HepG2 (cell line): ENCODE measurements at regions not wholly inside any gene's neighbourhood (a gene's known extent, or its start where the extent isn't known, plus 50 kb on each side); places are given as distances from the start of the nearest gene placed in this dataset.

ENCODE experiments used
- ATAC-seq: fragments of 200-7000 bp; cut with Tn5 transposase; 3 replicates; pipeline ENCODE4 v1.9.1; 2020; ENCODE audit warnings: mild to moderate bottlenecking, moderate library complexity
- BruUV-seq: library from RNA; stranded (reverse); fragments of 400-500 nt; replicated peaks from 2 replicates; lab custom pipeline; 2021; lab: Mats Ljungman, UMichigan
- CTCF ChIA-PET: fragments of 300-600 bp; formaldehyde crosslinking; extraction: SDS; loops from one replicate; lab custom pipeline; 2021; ENCODE audit warnings: low total read pairs, inconsistent platforms, low intra/inter-chr PET ratio; lab: Yijun Ruan, JAX
- POLR2A ChIA-PET: fragments of 350-600 bp; sonication (Branson Sonifier 250); formaldehyde crosslinking; loops from one replicate; lab custom pipeline; 2020; ENCODE audit warnings: antibody characterized with exemption, inconsistent platforms; lab: Yijun Ruan, JAX
- DNase-seq: peaks from one replicate; pipeline ENCODE4 v3.0.0-alpha.2; 2015; ENCODE audit warnings: low spot score
- FAIRE-seq: peaks from 3 replicates; lab custom pipeline; 2011; peaks lifted over from hg19 to GRCh38; lab: Jason Lieb, UNC
- H2AFZ ChIP-seq: one replicate; pipeline ENCODE4 v1.6.1; 2011; ENCODE audit warnings: low read length, inconsistent platforms
- H3K27ac ChIP-seq: fragments of 300-600 bp; 3 replicates; pipeline ENCODE4 v1.8.0; 2011; ENCODE audit warnings: mixed run types, mild to moderate bottlenecking, mixed read lengths, low read length, inconsistent platforms; ENCODE audit not compliant: insufficient read depth; ENCODE audit errors: extremely low read length
- H3K27me3 ChIP-seq, 2 experiments: fragments of 200-600 bp in 1 of 2; 2 replicates in 1 of 2; 3 replicates in 1 of 2; pipeline versions ENCODE4 v1.6.0 to v1.8.0; 2011; ENCODE audit warnings: low read length in 2 of 2, mild to moderate bottlenecking in 2 of 2, moderate library complexity in 2 of 2, inconsistent platforms in 1 of 2; ENCODE audit not compliant: insufficient read depth in 2 of 2, control insufficient read depth in 1 of 2
- H3K36me3 ChIP-seq, 2 experiments: fragments of 200-600 bp in 1 of 2; replicated peaks in 1 of 2; 2 replicates in 1 of 2; 3 replicates in 1 of 2; pipeline versions ENCODE4 v1.5.1 to v1.8.0; 2011; ENCODE audit warnings: low read length in 2 of 2, inconsistent platforms in 1 of 2; ENCODE audit not compliant: insufficient read depth in 2 of 2, control insufficient read depth in 1 of 2
- H3K4me1 ChIP-seq: 2 replicates; pipeline ENCODE4 v1.5.1; 2012; ENCODE audit warnings: low read length, inconsistent platforms; ENCODE audit not compliant: insufficient read depth
- H3K4me2 ChIP-seq: 2 replicates; pipeline ENCODE4 v1.6.0; 2011; ENCODE audit warnings: low read depth, low read length, inconsistent platforms
- H3K4me3 ChIP-seq, 3 experiments: fragments of 200-600 bp in 1 of 3; sonication (generic), shearing (Covaris generic) in 1 of 3; replicated peaks in 1 of 3; 2 replicates each; pipeline ENCODE4 v1.5.1; 2011 to 2016; ENCODE audit warnings: low read length in 3 of 3, inconsistent platforms in 2 of 3, low read depth in 2 of 3, mild to moderate bottlenecking in 2 of 3, control low read depth in 1 of 3, mixed read lengths in 1 of 3; ENCODE audit not compliant: insufficient read depth in 1 of 3
- H3K79me2 ChIP-seq: one replicate; pipeline ENCODE4 v1.6.1; 2011; ENCODE audit warnings: low read length, inconsistent platforms; ENCODE audit not compliant: insufficient read depth
- H3K9ac ChIP-seq: 2 replicates; pipeline ENCODE4 v1.6.0; 2011; ENCODE audit warnings: mild to moderate bottlenecking, low read depth, low read length, inconsistent platforms; ENCODE audit not compliant: insufficient read depth
- H3K9me3 ChIP-seq: 2 replicates; pipeline ENCODE4 v1.5.1; 2012; ENCODE audit warnings: mild to moderate bottlenecking, low read length
- H4K20me1 ChIP-seq: 2 replicates; pipeline ENCODE4 v1.6.0; 2011; ENCODE audit warnings: inconsistent platforms, mild to moderate bottlenecking, low read length, moderate library complexity; ENCODE audit not compliant: insufficient read depth
- GMEB2 ChIP-seq: IDR thresholded peaks from 2 replicates; pipeline ENCODE4 v1.6.1; 2016; ENCODE audit warnings: missing biosample characterization, missing genetic modification reagents, low read depth
- HIC2 ChIP-seq: sonication (generic); formaldehyde crosslinking; IDR thresholded peaks from 2 replicates; pipeline ENCODE4 v1.9.0; 2022; ENCODE audit warnings: low read depth, missing genetic modification reagents
- RBFOX2 ChIP-seq: fragments of 200-400 bp; formaldehyde crosslinking; IDR thresholded peaks from 2 replicates; pipeline ENCODE4 v1.6.1; 2017; ENCODE audit warnings: low read depth, mild to moderate bottlenecking, low read length
- SP140L ChIP-seq: sonication (generic); formaldehyde crosslinking; IDR thresholded peaks from 2 replicates; pipeline ENCODE4 v1.4.0; 2020; ENCODE audit warnings: missing genetic modification reagents, borderline replicate concordance
- ZNF326 ChIP-seq: sonication (generic); formaldehyde crosslinking; IDR thresholded peaks from 2 replicates; pipeline ENCODE4 v1.4.0; 2020; ENCODE audit warnings: missing genetic modification reagents, borderline replicate concordance
- ZNF839 ChIP-seq: sonication (generic); formaldehyde crosslinking; IDR thresholded peaks from 2 replicates; pipeline ENCODE4 v1.4.0; 2020; ENCODE audit warnings: missing genetic modification reagents, mild to moderate bottlenecking, borderline replicate concordance
- WGBS: methylation state at CpG from one replicate; pipeline ENCODE4 v1.1.6; 2017; ENCODE audit warnings: low lambda C conversion rate; 5-methylcytosine and 5-hydroxymethylcytosine counted together
- in situ Hi-C: cut with HindIII; loops from 2 replicates; pipeline ENCODE4 v1.10.0; 2017; ENCODE audit warnings: low pct_unique_long_range_greater_than_20kb; ENCODE audit not compliant: extremely low pct_ligation_motif_present
- intact Hi-C: fragments of 100-400 bp; cut with micrococcal nuclease; formaldehyde crosslinking; loops from one replicate; pipeline ENCODE4 v1.10.0; 2022; ENCODE audit not compliant: unreplicated experiment

GRCh38 chr3:150218841-150219240 lies 189.3 kb upstream of the TSC22D2 start:
- Histone ChIP-seq H3K9me3 (no peaks in the 10 kb centered on the region), H4K20me1 (no peaks in the 10 kb centered on the region), H3K79me2 (no peaks in the 10 kb centered on the region), H3K36me3 (no peaks in the 10 kb centered on the region), H3K4me2 (no peak overlapping the region), H3K27ac (no peak overlapping the region), H2AFZ (no peak overlapping the region), H3K4me3 (no peak overlapping the region), H3K9ac (no peak overlapping the region), H3K27me3 (peaks cover 0 to 22% of the 10 kb centered on the region in 2 experiments; a peak in 3 of 5 replicates), H3K4me1 (no peaks in the 10 kb centered on the region; the same call in 1 of the 2 replicates)
- POLR2A ChIA-PET = no interaction called here
- BruUV-seq = no TSS peak
- CTCF ChIA-PET = no interaction called here
- in situ Hi-C loops (loop anchor here (10.0 kb wide), 1 partner anchor 264 kb away; no protein-coding TSS in a partner anchor), intact Hi-C loops (no loop called here)
- WGBS = 0% methylated on average over 1 of the region's 3 CpGs
- DNase-seq (no peak), FAIRE-seq (no peak), ATAC-seq (no peak)
- no peak for TF ChIP-seq SP140L (CRISPR knock-in tag)
- TF ChIP-seq ZNF326 (CRISPR knock-in tag) = no peak
- no peak for TF ChIP-seq ZNF839 (CRISPR knock-in tag)
- TF ChIP-seq GMEB2 (CRISPR knock-in tag) = no peak
- TF ChIP-seq HIC2 (CRISPR knock-in tag) = no peak
- no peak for TF ChIP-seq RBFOX2
